ENCODE measurements at regions not wholly inside any gene's neighbourhood (a gene's known extent, or its start where the extent isn't known, plus 50 kb on each side); places are given as distances from the start of the nearest gene placed in this dataset.

GRCh38 chr2:146771531-146771930, 1073.3 kb upstream of the ACVR2A start:
- H3K36me3 ChIP-seq, result no peaks in the 10 kb centered on the region
- H3K27me3 ChIP-seq, result no peaks in the 10 kb centered on the region
- H3K4me1 ChIP-seq, result no peaks in the 10 kb centered on the region
- H3K27ac ChIP-seq, result no peak overlapping the region
- 15 to 54% methylated on average over 2 of the region's 2 CpGs for WGBS, 2 donors
- H3K4me3 ChIP-seq, result no peak overlapping the region
- TF ChIP-seq EP300 (IDR thresholded peaks at IDR 0.05) (no peak), POLR2A (IDR thresholded peaks at IDR 0.05) (no peak), POLR2AphosphoS5 (IDR thresholded peaks at IDR 0.05) (no peak), CTCF (IDR thresholded peaks at IDR 0.05) (no peak)
- intact Hi-C loops (cut with DNase I), result no loop called here
- no peaks in the 10 kb centered on the region for H3K9me3 ChIP-seq
- no peak for DNase-seq

- Histone ChIP-seq H3K27me3 (no peaks in the 10 kb centered on the region), H3K27ac (no peak overlapping the region), H3K4me3 (no peak overlapping the region), H3K4me1 (no peaks in the 10 kb centered on the region), H3K9me3 (no peaks in the 10 kb centered on the region), H3K36me3 (no peaks in the 10 kb centered on the region)
- TF ChIP-seq POLR2AphosphoS5 (IDR thresholded peaks at IDR 0.05), result no peak
- TF ChIP-seq POLR2A (IDR thresholded peaks at IDR 0.05), result no peak
- TF ChIP-seq CTCF (IDR thresholded peaks at IDR 0.05), result no peak
- TF ChIP-seq EP300 (IDR thresholded peaks at IDR 0.05), result no peak
- no peak for DNase-seq
- intact Hi-C loops (cut with DNase I), result no loop called here
- 53 to 65% methylated on average over 4 of the region's 4 CpGs for WGBS, 2 donors
Measured at GRCh38 chr2:146764301-146764700, 1080.5 kb upstream of the ACVR2A start.

GRCh38 chr2:146762786-146763185, 1082.0 kb upstream of the ACVR2A start:
- TF ChIP-seq EP300 (IDR thresholded peaks at IDR 0.05) (no peak), POLR2A (IDR thresholded peaks at IDR 0.05) (no peak), POLR2AphosphoS5 (IDR thresholded peaks at IDR 0.05) (no peak), CTCF (IDR thresholded peaks at IDR 0.05) (no peak)
- H3K27ac ChIP-seq, result no peak overlapping the region
- intact Hi-C loops (cut with DNase I), result no loop called here
- no peaks in the 10 kb centered on the region for H3K27me3 ChIP-seq
- no peak for DNase-seq
- H3K4me1 ChIP-seq, result no peaks in the 10 kb centered on the region
- H3K36me3 ChIP-seq, result no peaks in the 10 kb centered on the region
- no peaks in the 10 kb centered on the region for H3K9me3 ChIP-seq
- WGBS, 2 donors, result 80 to 89% methylated on average over 2 of the region's 2 CpGs
- H3K4me3 ChIP-seq, result no peak overlapping the region

GRCh38 chr2:146754606-146755005, 1090.2 kb upstream of the ACVR2A start:
- intact Hi-C loops (cut with DNase I), result no loop called here

More at GRCh38 chr2:146754606-146755005, 1090.2 kb upstream of the ACVR2A start:
- Histone ChIP-seq H3K9me3 (no peaks in the 10 kb centered on the region), H3K27me3 (no peaks in the 10 kb centered on the region), H3K36me3 (no peaks in the 10 kb centered on the region), H3K4me1 (no peaks in the 10 kb centered on the region), H3K4me3 (no peak overlapping the region), H3K27ac (no peak overlapping the region)
- no peak for DNase-seq
- TF ChIP-seq POLR2A (IDR thresholded peaks at IDR 0.05), result no peak
- no peak for TF ChIP-seq POLR2AphosphoS5 (IDR thresholded peaks at IDR 0.05)
- TF ChIP-seq EP300 (IDR thresholded peaks at IDR 0.05), result no peak
- TF ChIP-seq CTCF (IDR thresholded peaks at IDR 0.05), result no peak
- 89 to 95% methylated on average over 4 of the region's 4 CpGs for WGBS, 2 donors

All from sigmoid colon (tissue), 6 donors.